H9 (cell line): ENCODE measurements at regions not wholly inside any gene's neighbourhood (a gene's known extent, or its start where the extent isn't known, plus 50 kb on each side); places are given as distances from the start of the nearest gene placed in this dataset.

ENCODE experiments used
- DNase-seq: peaks from one replicate; pipeline ENCODE4 v3.0.0-alpha.2; 2017
- H2AFZ ChIP-seq: one replicate; pipeline ENCODE4 v1.6.1; 2013; ENCODE audit warnings: mild to moderate bottlenecking, low read length, control low read depth, moderate library complexity
- H2AK5ac ChIP-seq: 2 replicates; pipeline ENCODE4 v1.6.1; 2013; ENCODE audit warnings: low read length, control low read depth, mixed read lengths; ENCODE audit not compliant: insufficient read length
- H2BK120ac ChIP-seq: one replicate; pipeline ENCODE4 v1.6.1; 2013; ENCODE audit warnings: low read depth, mild to moderate bottlenecking, low read length, control low read depth, inconsistent platforms; ENCODE audit not compliant: poor library complexity, severe bottlenecking
- H2BK12ac ChIP-seq: 2 replicates; pipeline ENCODE4 v1.6.1; 2013; ENCODE audit warnings: low read length, control low read depth, mixed read lengths, low read depth; ENCODE audit not compliant: insufficient read length
- H2BK15ac ChIP-seq: 2 replicates; pipeline ENCODE4 v1.6.1; 2013; ENCODE audit warnings: low read depth, low read length, control low read depth
- H2BK20ac ChIP-seq: one replicate; pipeline ENCODE4 v1.6.1; 2013; ENCODE audit warnings: low read depth, mild to moderate bottlenecking, low read length, control low read depth, inconsistent platforms; ENCODE audit not compliant: poor library complexity, severe bottlenecking
- H2BK5ac ChIP-seq: 2 replicates; pipeline ENCODE4 v1.6.1; 2013; ENCODE audit warnings: low read length, control low read depth, mixed read lengths; ENCODE audit not compliant: insufficient read length
- H3K14ac ChIP-seq: 2 replicates; pipeline ENCODE4 v1.6.1; 2013; ENCODE audit warnings: low read length, control low read depth; ENCODE audit not compliant: insufficient read depth
- H3K18ac ChIP-seq: 2 replicates; pipeline ENCODE4 v1.6.1; 2013; ENCODE audit warnings: low read depth, mild to moderate bottlenecking, mixed read lengths, low read length, control low read depth; ENCODE audit not compliant: insufficient read length
- H3K23ac ChIP-seq: 2 replicates; pipeline ENCODE4 v1.6.1; 2013; ENCODE audit warnings: low read length, control low read depth, mixed read lengths, low read depth; ENCODE audit not compliant: insufficient read length
- H3K23me2 ChIP-seq: 2 replicates; pipeline ENCODE4 v1.6.1; 2013; ENCODE audit warnings: low read depth, mild to moderate bottlenecking, mixed read lengths, low read length, control low read depth; ENCODE audit not compliant: insufficient read length, poor library complexity, severe bottlenecking
- H3K27ac ChIP-seq: 2 replicates; pipeline ENCODE4 v1.5.1; 2013; ENCODE audit warnings: low read length, control low read depth, mixed read lengths, low read depth; ENCODE audit not compliant: insufficient read length
- H3K27me3 ChIP-seq: 2 replicates; pipeline ENCODE4 v1.6.1; 2013; ENCODE audit warnings: low read length, control low read depth, inconsistent platforms; ENCODE audit not compliant: insufficient read depth
- H3K4ac ChIP-seq: 2 replicates; pipeline ENCODE4 v1.6.1; 2013; ENCODE audit warnings: low read depth, mild to moderate bottlenecking, control low read depth, inconsistent platforms, low read length, moderate library complexity
- H3K4me1 ChIP-seq: 2 replicates; pipeline ENCODE4 v1.6.1; 2013; ENCODE audit warnings: low read length, control low read depth, inconsistent platforms; ENCODE audit not compliant: insufficient read depth
- H3K4me2 ChIP-seq: 2 replicates; pipeline ENCODE4 v1.6.1; 2013; ENCODE audit warnings: low read length, control low read depth, mixed read lengths; ENCODE audit not compliant: insufficient read length, insufficient read depth
- H3K56ac ChIP-seq: 2 replicates; pipeline ENCODE4 v1.6.1; 2013; ENCODE audit warnings: low read depth, mild to moderate bottlenecking, mixed read lengths, low read length, control low read depth; ENCODE audit not compliant: insufficient read length
- H3K79me1 ChIP-seq: 2 replicates; pipeline ENCODE4 v1.6.1; 2013; ENCODE audit warnings: low read depth, mild to moderate bottlenecking, moderate library complexity, low read length, control low read depth, inconsistent platforms; ENCODE audit not compliant: insufficient read depth, poor library complexity, severe bottlenecking
- H3K79me2 ChIP-seq: 2 replicates; pipeline ENCODE4 v1.6.1; 2013; ENCODE audit warnings: low read length, control low read depth, inconsistent platforms; ENCODE audit not compliant: insufficient read depth
- H3K9ac ChIP-seq: 2 replicates; pipeline ENCODE4 v1.6.1; 2013; ENCODE audit warnings: low read length, control low read depth, mixed read lengths; ENCODE audit not compliant: insufficient read length; ENCODE audit errors: extremely low read depth
- H3K9me3 ChIP-seq: one replicate; pipeline ENCODE4 v1.6.1; 2013; ENCODE audit warnings: low read depth, low read length, inconsistent platforms; ENCODE audit not compliant: control insufficient read depth
- H3T11ph ChIP-seq: one replicate; pipeline ENCODE4 v1.6.1; 2013; ENCODE audit warnings: mild to moderate bottlenecking, low read length, control low read depth, inconsistent platforms
- H4K20me1 ChIP-seq: one replicate; pipeline ENCODE4 v1.6.1; 2013; ENCODE audit not compliant: control insufficient read depth, insufficient read length, insufficient read depth
- H4K5ac ChIP-seq: 2 replicates; pipeline ENCODE4 v1.6.1; 2013; ENCODE audit warnings: low read depth, mild to moderate bottlenecking, mixed read lengths, low read length, control low read depth; ENCODE audit not compliant: insufficient read length
- H4K8ac ChIP-seq: replicated peaks from 2 replicates; pipeline ENCODE4 v1.6.1; 2013; ENCODE audit warnings: low read length, control low read depth, mixed read lengths, low read depth; ENCODE audit not compliant: insufficient read length
- H4K91ac ChIP-seq: 2 replicates; pipeline ENCODE4 v1.6.1; 2013; ENCODE audit warnings: low read depth, mild to moderate bottlenecking, moderate library complexity, mixed read lengths, low read length, control low read depth; ENCODE audit not compliant: insufficient read length
- H3K27ac Mint-ChIP-seq, 3 experiments: 2 replicates in 2 of 3; 3 replicates in 1 of 3; pipeline ENCODE4 v1.8.0; 2020 to 2021; ENCODE audit warnings: mixed read lengths in 3 of 3, mild to moderate bottlenecking in 1 of 3, moderate library complexity in 1 of 3
- H3K27me3 Mint-ChIP-seq: 2 replicates; pipeline ENCODE4 v1.8.0; 2021; ENCODE audit warnings: low read depth, mild to moderate bottlenecking, moderate library complexity, mixed read lengths
- H3K36me3 Mint-ChIP-seq, 3 experiments: 2 replicates in 2 of 3; 3 replicates in 1 of 3; pipeline ENCODE4 v1.8.0; 2020 to 2021; ENCODE audit warnings: low read depth in 3 of 3, mixed read lengths in 3 of 3; ENCODE audit not compliant: insufficient read depth in 1 of 3
- H3K4me1 Mint-ChIP-seq, 2 experiments: 2 replicates each; pipeline ENCODE4 v1.8.0; 2020; ENCODE audit warnings: mixed read lengths in 2 of 2
- H3K4me3 Mint-ChIP-seq, 2 experiments: 2 replicates in 1 of 2; 3 replicates in 1 of 2; pipeline ENCODE4 v1.8.0; 2020 to 2021; ENCODE audit warnings: mild to moderate bottlenecking in 2 of 2, mixed read lengths in 2 of 2, moderate library complexity in 1 of 2
- H3K9me3 Mint-ChIP-seq, 2 experiments: 2 replicates in 1 of 2; 3 replicates in 1 of 2; pipeline ENCODE4 v1.8.0; 2020; ENCODE audit warnings: mild to moderate bottlenecking in 2 of 2, mixed read lengths in 2 of 2, moderate library complexity in 1 of 2
- WGBS: extraction: QIAGEN DNeasy Blood & Tissue Kit; methylation state at CpG from one replicate; pipeline ENCODE4 v1.1.7; 2013; ENCODE audit warnings: missing lambda C conversion rate, low lambda C conversion rate, mixed read lengths; ENCODE audit not compliant: insufficient read length; ENCODE audit errors: extremely low coverage; 5-methylcytosine and 5-hydroxymethylcytosine counted together
- TF ChIP-seq, protein P1 (sequence below): fragments of 200-600 bp; sonication (generic); conservative IDR thresholded peaks from 3 replicates; pipeline ENCODE4 v1.8.0; 2021; ENCODE audit warnings: antibody characterized with exemption, mild to moderate bottlenecking

DNA sequence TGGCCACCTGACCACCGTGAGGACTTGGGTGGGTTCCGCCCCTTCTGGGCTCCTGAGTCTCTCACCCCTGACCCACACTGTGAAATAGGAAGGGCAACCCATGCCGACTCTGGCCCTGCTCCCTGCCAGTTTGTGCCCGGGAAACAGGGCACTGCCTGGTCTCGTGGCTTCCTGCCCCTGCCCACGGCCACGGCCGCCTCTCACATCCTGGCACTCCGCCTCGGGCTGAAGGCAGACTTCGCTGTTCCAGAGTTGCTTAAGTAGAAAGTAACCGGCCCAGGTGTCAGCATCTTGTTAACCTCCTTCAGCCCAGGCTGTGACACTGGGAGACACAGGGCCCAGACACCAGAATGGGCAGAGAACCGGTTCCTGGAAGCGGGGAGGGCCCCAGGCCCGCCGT is 68.7 kb upstream of the RNU6ATAC start:
- Histone ChIP-seq H3K27me3 (no peaks in the 10 kb centered on the region), H3K4me2 (no peak overlapping the region), H2BK5ac (no peak overlapping the region), H2BK15ac (no peak overlapping the region), H3T11ph (no peak overlapping the region), H3K27ac (no peak overlapping the region), H3K4ac (no peak overlapping the region), H3K18ac (no peak overlapping the region), H2BK20ac (no peak overlapping the region), H3K79me2 (no peaks in the 10 kb centered on the region), H3K14ac (peak overlapping the region; percentile 27; the same call in 1 of the 2 replicates), H2BK12ac (no peak overlapping the region), H2AFZ (no peak overlapping the region), H3K79me1 (no peaks in the 10 kb centered on the region), H3K23me2 (no peaks in the 10 kb centered on the region), H3K9me3 (no peaks in the 10 kb centered on the region), H4K5ac (no peak overlapping the region), H3K4me1 (no peaks in the 10 kb centered on the region), H4K20me1 (no peaks in the 10 kb centered on the region), H4K8ac (no peak overlapping the region), H2BK120ac (no peak overlapping the region), H3K23ac (no peak overlapping the region), H4K91ac (no peak overlapping the region), H2AK5ac (no peak overlapping the region), H3K56ac (no peak overlapping the region), H3K9ac (no peak overlapping the region)
- Mint-ChIP-seq H3K27ac (no peak overlapping the region), H3K4me3 (no peak overlapping the region), H3K4me1 (peaks cover 0 to 5% of the 10 kb centered on the region in 2 experiments; a peak in 2 of 4 replicates), H3K9me3 (no peaks in the 10 kb centered on the region), H3K27me3 (no peaks in the 10 kb centered on the region), H3K36me3 (no peaks in the 10 kb centered on the region)
- TF ChIP-seq, protein P1, sequence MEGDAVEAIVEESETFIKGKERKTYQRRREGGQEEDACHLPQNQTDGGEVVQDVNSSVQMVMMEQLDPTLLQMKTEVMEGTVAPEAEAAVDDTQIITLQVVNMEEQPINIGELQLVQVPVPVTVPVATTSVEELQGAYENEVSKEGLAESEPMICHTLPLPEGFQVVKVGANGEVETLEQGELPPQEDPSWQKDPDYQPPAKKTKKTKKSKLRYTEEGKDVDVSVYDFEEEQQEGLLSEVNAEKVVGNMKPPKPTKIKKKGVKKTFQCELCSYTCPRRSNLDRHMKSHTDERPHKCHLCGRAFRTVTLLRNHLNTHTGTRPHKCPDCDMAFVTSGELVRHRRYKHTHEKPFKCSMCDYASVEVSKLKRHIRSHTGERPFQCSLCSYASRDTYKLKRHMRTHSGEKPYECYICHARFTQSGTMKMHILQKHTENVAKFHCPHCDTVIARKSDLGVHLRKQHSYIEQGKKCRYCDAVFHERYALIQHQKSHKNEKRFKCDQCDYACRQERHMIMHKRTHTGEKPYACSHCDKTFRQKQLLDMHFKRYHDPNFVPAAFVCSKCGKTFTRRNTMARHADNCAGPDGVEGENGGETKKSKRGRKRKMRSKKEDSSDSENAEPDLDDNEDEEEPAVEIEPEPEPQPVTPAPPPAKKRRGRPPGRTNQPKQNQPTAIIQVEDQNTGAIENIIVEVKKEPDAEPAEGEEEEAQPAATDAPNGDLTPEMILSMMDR, result no peak
- DNase-seq, result no peak
- no CpG with 5 or more reads among the region's 16 CpGs for WGBS
